ENCODE measurements at regions not wholly inside any gene's neighbourhood (a gene's known extent, or its start where the extent isn't known, plus 50 kb on each side); places are given as distances from the start of the nearest gene placed in this dataset.

GRCh38 chr2:14015113-14015630 lies 617.3 kb upstream of the LRATD1 start:
- TF ChIP-seq NANOG (IDR thresholded peaks at IDR 0.05; ENCODE audit: borderline replicate concordance) (no peak), JUNB (IDR thresholded peaks at IDR 0.05; ENCODE audit: unreplicated experiment) (no peak), STAT1 (IDR thresholded peaks at IDR 0.05; ENCODE audit: unreplicated experiment) (no peak), ZNF462 (CRISPR knock-in tag; IDR thresholded peaks at IDR 0.05) (no peak), ZNF331 (CRISPR knock-in tag; IDR thresholded peaks at IDR 0.05; ENCODE audit: low read depth) (no peak), CREB1 (CRISPR knock-in tag; IDR thresholded peaks at IDR 0.05; ENCODE audit: low read depth) (no peak), EZH2 (IDR thresholded peaks at IDR 0.05; ENCODE audit: low read depth, unreplicated experiment) (no peak), EZH2phosphoT487 (IDR thresholded peaks at IDR 0.05; ENCODE audit: unreplicated experiment) (no peak), POLR2AphosphoS5 (IDR thresholded peaks at IDR 0.05; ENCODE audit: low read depth) (no peak), REST (IDR thresholded peaks at IDR 0.05; ENCODE audit: unreplicated experiment) (no peak), ZNF114 (CRISPR knock-in tag; IDR thresholded peaks at IDR 0.05) (no peak)
- TF ChIP-seq, protein P1, sequence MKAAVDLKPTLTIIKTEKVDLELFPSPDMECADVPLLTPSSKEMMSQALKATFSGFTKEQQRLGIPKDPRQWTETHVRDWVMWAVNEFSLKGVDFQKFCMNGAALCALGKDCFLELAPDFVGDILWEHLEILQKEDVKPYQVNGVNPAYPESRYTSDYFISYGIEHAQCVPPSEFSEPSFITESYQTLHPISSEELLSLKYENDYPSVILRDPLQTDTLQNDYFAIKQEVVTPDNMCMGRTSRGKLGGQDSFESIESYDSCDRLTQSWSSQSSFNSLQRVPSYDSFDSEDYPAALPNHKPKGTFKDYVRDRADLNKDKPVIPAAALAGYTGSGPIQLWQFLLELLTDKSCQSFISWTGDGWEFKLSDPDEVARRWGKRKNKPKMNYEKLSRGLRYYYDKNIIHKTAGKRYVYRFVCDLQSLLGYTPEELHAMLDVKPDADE (IDR thresholded peaks at IDR 0.05) = no peak
- TF ChIP-seq, protein P2, sequence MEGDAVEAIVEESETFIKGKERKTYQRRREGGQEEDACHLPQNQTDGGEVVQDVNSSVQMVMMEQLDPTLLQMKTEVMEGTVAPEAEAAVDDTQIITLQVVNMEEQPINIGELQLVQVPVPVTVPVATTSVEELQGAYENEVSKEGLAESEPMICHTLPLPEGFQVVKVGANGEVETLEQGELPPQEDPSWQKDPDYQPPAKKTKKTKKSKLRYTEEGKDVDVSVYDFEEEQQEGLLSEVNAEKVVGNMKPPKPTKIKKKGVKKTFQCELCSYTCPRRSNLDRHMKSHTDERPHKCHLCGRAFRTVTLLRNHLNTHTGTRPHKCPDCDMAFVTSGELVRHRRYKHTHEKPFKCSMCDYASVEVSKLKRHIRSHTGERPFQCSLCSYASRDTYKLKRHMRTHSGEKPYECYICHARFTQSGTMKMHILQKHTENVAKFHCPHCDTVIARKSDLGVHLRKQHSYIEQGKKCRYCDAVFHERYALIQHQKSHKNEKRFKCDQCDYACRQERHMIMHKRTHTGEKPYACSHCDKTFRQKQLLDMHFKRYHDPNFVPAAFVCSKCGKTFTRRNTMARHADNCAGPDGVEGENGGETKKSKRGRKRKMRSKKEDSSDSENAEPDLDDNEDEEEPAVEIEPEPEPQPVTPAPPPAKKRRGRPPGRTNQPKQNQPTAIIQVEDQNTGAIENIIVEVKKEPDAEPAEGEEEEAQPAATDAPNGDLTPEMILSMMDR (conservative IDR thresholded peaks at IDR 0.05; ENCODE audit: low read depth in 2 of 2) = no peak
- H3K9me3 Mint-ChIP-seq = peaks cover 6% of the 10 kb centered on the region
- no peak for ATAC-seq

More at GRCh38 chr2:14015113-14015630, 617.3 kb upstream of the LRATD1 start:
- no peak for DNase-seq (ENCODE audit: low spot score)
- H3K4me3 Mint-ChIP-seq = no peak overlapping the region
- no peak overlapping the region for H3K4me3 ChIP-seq
- 0 out of 2 replicates have a peak, but pooled peaks cover 1% of the 10 kb centered on the region for H3K36me3 ChIP-seq (ENCODE audit: insufficient read depth)
- no peaks in the 10 kb centered on the region for H3F3A ChIP-seq (replicated peaks; ENCODE audit: low read depth)
- H4K20me1 ChIP-seq (replicated peaks; ENCODE audit: insufficient read depth) = no peaks in the 10 kb centered on the region
- no peak overlapping the region for H3K27ac Mint-ChIP-seq
- H3K4me1 ChIP-seq (ENCODE audit: insufficient read depth) = no peaks in the 10 kb centered on the region
- peaks cover 2% of the 10 kb centered on the region; the same call in 1 of the 3 replicates for H3K4me1 Mint-ChIP-seq
- no peak overlapping the region for H3K27ac ChIP-seq (ENCODE audit: low read depth)
- H3K4me2 ChIP-seq = no peak overlapping the region
- H3K36me3 Mint-ChIP-seq (ENCODE audit: low read depth) = peaks cover 2% of the 10 kb centered on the region; the same call in 2 of the 3 replicates
- no peaks in the 10 kb centered on the region for H3K79me2 ChIP-seq (replicated peaks; ENCODE audit: insufficient read depth)
- H3K27me3 Mint-ChIP-seq (ENCODE audit: insufficient read depth, low read depth, poor library complexity) = peaks cover under 1% of the 10 kb centered on the region
- no peaks in the 10 kb centered on the region for H3K9me2 ChIP-seq (ENCODE audit: insufficient read depth)
- no peaks in the 10 kb centered on the region for H3K27me3 ChIP-seq (ENCODE audit: insufficient read depth)
- H2AFZ ChIP-seq = no peak overlapping the region
